OCI-LY3 (cell line): ENCODE measurements at regions not wholly inside any gene's neighbourhood (a gene's known extent, or its start where the extent isn't known, plus 50 kb on each side); places are given as distances from the start of the nearest gene placed in this dataset.

Experiments
- H2AFZ ChIP-seq: fragments of 200-600, 300-600 bp; shearing (Covaris generic); 2 replicates; pipeline ENCODE4 v1.6.0; 2014; ENCODE audit warnings: antibody characterized with exemption, low read depth, low read length
- H3K27ac ChIP-seq: fragments of 200-600, 300-600 bp; sonication (generic); 2 replicates; pipeline ENCODE4 v1.5.1; 2014; ENCODE audit warnings: mild to moderate bottlenecking, low read length, moderate library complexity, mixed read lengths
- H3K27me3 ChIP-seq: fragments of 200-600, 300-600 bp; sonication (generic); 2 replicates; pipeline ENCODE4 v1.6.1; 2014; ENCODE audit warnings: low read depth, low read length, mixed read lengths
- H3K36me3 ChIP-seq: fragments of 200-600, 300-600 bp; sonication (generic); replicated peaks from 2 replicates; pipeline ENCODE3; 2014; ENCODE audit warnings: low read depth, low read length, mixed read lengths
- H3K4me1 ChIP-seq: fragments of 300-600, 200-600 bp; sonication (generic); 2 replicates; pipeline ENCODE4 v1.6.1; 2014; ENCODE audit warnings: low read length, mixed read lengths
- H3K4me2 ChIP-seq: fragments of 200-600, 300-600 bp; sonication (generic); 2 replicates; pipeline ENCODE4 v1.6.1; 2014; ENCODE audit warnings: low read length, mixed read lengths
- H3K4me3 ChIP-seq: fragments of 300-600, 200-600 bp; sonication (generic); 2 replicates; pipeline ENCODE4 v1.5.1; 2014; ENCODE audit warnings: antibody characterized with exemption, mild to moderate bottlenecking, low read length, moderate library complexity
- H3K79me2 ChIP-seq: fragments of 300-600, 200-600 bp; shearing (Covaris generic); 2 replicates; pipeline ENCODE4 v1.6.1; 2014; ENCODE audit warnings: mild to moderate bottlenecking, low read length, mixed read lengths
- H3K9ac ChIP-seq: fragments of 300-600, 200-600 bp; shearing (Covaris generic); 2 replicates; pipeline ENCODE4 v1.6.0; 2014; ENCODE audit warnings: mild to moderate bottlenecking, low read length, moderate library complexity
- H3K9me3 ChIP-seq: fragments of 200-600, 300-600 bp; shearing (Covaris generic); 2 replicates; pipeline ENCODE4 v1.6.1; 2014; ENCODE audit warnings: low read length, mixed read lengths; ENCODE audit not compliant: insufficient read depth
- H4K20me1 ChIP-seq: fragments of 200-600, 300-600 bp; sonication (generic); 2 replicates; pipeline ENCODE4 v1.6.1; 2016; ENCODE audit warnings: low read length, mixed read lengths; ENCODE audit not compliant: insufficient read depth
- CTCF ChIP-seq: fragments of 200-600, 300-600 bp; sonication (generic); IDR thresholded peaks from 2 replicates; pipeline ENCODE4 v1.5.1; 2014; ENCODE audit warnings: antibody characterized with exemption, low read length, low read depth
- EZH2phosphoT487 ChIP-seq: fragments of 200-600 bp; shearing (Covaris generic); IDR thresholded peaks from 2 replicates; pipeline ENCODE4 v1.6.1; 2018; ENCODE audit warnings: antibody characterized with exemption, mixed run types, low read depth

- Histone ChIP-seq H3K4me2 (no peak overlapping the region), H3K27me3 (no peaks in the 10 kb centered on the region), H2AFZ (no peak overlapping the region), H4K20me1 (no peaks in the 10 kb centered on the region), H3K79me2 (no peaks in the 10 kb centered on the region), H3K36me3 (no peaks in the 10 kb centered on the region), H3K9ac (no peak overlapping the region), H3K4me1 (peaks cover 6% of the 10 kb centered on the region; the same call in 1 of the 2 replicates), H3K27ac (no peak overlapping the region), H3K9me3 (no peaks in the 10 kb centered on the region), H3K4me3 (no peak overlapping the region)
- TF ChIP-seq CTCF (no peak), EZH2phosphoT487 (no peak)
These were observed 117.2 kb upstream of the FGGY start for GRCh38 chr1:59179673-59180072.

GRCh38 chr1:59180735-59181134 lies 116.2 kb upstream of the FGGY start:
- H3K9me3 ChIP-seq: no peaks in the 10 kb centered on the region
- H3K9ac ChIP-seq: no peak overlapping the region
- H3K4me2 ChIP-seq: no peak overlapping the region
- H3K4me1 ChIP-seq: peaks cover 6% of the 10 kb centered on the region; the same call in 1 of the 2 replicates
- TF ChIP-seq EZH2phosphoT487 (no peak), CTCF (no peak)
- H2AFZ ChIP-seq: no peak overlapping the region
- no peak overlapping the region for H3K4me3 ChIP-seq
- no peaks in the 10 kb centered on the region for H3K27me3 ChIP-seq
- H3K27ac ChIP-seq: no peak overlapping the region
- H3K36me3 ChIP-seq: no peaks in the 10 kb centered on the region
- no peaks in the 10 kb centered on the region for H4K20me1 ChIP-seq
- H3K79me2 ChIP-seq: no peaks in the 10 kb centered on the region

- Histone ChIP-seq H3K4me1 (peaks cover 6% of the 10 kb centered on the region; the same call in 1 of the 2 replicates), H3K9me3 (no peaks in the 10 kb centered on the region), H3K27me3 (no peaks in the 10 kb centered on the region), H3K27ac (no peak overlapping the region), H4K20me1 (no peaks in the 10 kb centered on the region), H3K4me2 (no peak overlapping the region), H3K79me2 (no peaks in the 10 kb centered on the region), H3K4me3 (no peak overlapping the region), H3K9ac (no peak overlapping the region), H3K36me3 (no peaks in the 10 kb centered on the region), H2AFZ (no peak overlapping the region)
- TF ChIP-seq EZH2phosphoT487: no peak
- TF ChIP-seq CTCF: no peak
These were observed 113.1 kb upstream of the FGGY start for GRCh38 chr1:59183749-59184317.

GRCh38 chr1:59184365-59184905 lies 112.5 kb upstream of the FGGY start:
- no peak overlapping the region for H3K4me2 ChIP-seq
- peaks cover 6% of the 10 kb centered on the region; the same call in 1 of the 2 replicates for H3K4me1 ChIP-seq
- H3K9me3 ChIP-seq: no peaks in the 10 kb centered on the region
- no peaks in the 10 kb centered on the region for H3K36me3 ChIP-seq
- H3K27me3 ChIP-seq: no peaks in the 10 kb centered on the region
- H3K4me3 ChIP-seq: no peak overlapping the region
- H3K27ac ChIP-seq: no peak overlapping the region
- H3K9ac ChIP-seq: no peak overlapping the region
- no peak for TF ChIP-seq EZH2phosphoT487
- no peaks in the 10 kb centered on the region for H3K79me2 ChIP-seq
- no peaks in the 10 kb centered on the region for H4K20me1 ChIP-seq
- H2AFZ ChIP-seq: no peak overlapping the region
